Loucy (cell line): ENCODE measurements at regions not wholly inside any gene's neighbourhood (a gene's known extent, or its start where the extent isn't known, plus 50 kb on each side); places are given as distances from the start of the nearest gene placed in this dataset.

Experiments used
- EZH2phosphoT487 ChIP-seq: fragments of 200-600 bp; IDR thresholded peaks from 2 replicates; pipeline ENCODE4 v1.6.1; 2018; ENCODE audit warnings: antibody characterized with exemption, mild to moderate bottlenecking, moderate library complexity, borderline replicate concordance
- TF ChIP-seq, protein P1 (sequence below): fragments of 200-600 bp; sonication (generic); conservative IDR thresholded peaks from 2 replicates; pipeline ENCODE4 v1.5.1; 2014; ENCODE audit warnings: mild to moderate bottlenecking, antibody characterized with exemption, low read length

DNA sequence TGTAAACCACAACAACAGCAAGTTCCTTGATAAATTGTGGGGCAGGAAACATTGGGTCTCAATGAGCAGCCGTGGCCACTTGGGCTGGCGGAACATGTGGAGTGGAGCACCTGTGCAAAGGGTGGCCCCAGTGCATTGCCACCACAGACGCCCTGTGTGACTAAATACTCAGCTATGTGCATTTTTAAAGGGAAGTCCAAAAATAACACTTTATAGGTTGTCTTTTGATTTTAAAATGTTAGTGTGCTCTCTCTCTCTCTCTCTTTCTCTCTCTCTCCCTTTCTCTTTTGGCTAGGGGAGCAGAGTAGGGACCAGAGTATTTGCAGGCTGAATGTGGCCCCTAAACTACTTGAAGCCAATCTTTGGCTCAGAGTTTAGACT lies 236.3 kb downstream of the BCAS1 start:
- TF ChIP-seq, protein P1, sequence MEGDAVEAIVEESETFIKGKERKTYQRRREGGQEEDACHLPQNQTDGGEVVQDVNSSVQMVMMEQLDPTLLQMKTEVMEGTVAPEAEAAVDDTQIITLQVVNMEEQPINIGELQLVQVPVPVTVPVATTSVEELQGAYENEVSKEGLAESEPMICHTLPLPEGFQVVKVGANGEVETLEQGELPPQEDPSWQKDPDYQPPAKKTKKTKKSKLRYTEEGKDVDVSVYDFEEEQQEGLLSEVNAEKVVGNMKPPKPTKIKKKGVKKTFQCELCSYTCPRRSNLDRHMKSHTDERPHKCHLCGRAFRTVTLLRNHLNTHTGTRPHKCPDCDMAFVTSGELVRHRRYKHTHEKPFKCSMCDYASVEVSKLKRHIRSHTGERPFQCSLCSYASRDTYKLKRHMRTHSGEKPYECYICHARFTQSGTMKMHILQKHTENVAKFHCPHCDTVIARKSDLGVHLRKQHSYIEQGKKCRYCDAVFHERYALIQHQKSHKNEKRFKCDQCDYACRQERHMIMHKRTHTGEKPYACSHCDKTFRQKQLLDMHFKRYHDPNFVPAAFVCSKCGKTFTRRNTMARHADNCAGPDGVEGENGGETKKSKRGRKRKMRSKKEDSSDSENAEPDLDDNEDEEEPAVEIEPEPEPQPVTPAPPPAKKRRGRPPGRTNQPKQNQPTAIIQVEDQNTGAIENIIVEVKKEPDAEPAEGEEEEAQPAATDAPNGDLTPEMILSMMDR, result no peak
- TF ChIP-seq EZH2phosphoT487, result no peak
